ENCODE measurements at regions not wholly inside any gene's neighbourhood (a gene's known extent, or its start where the extent isn't known, plus 50 kb on each side); places are given as distances from the start of the nearest gene placed in this dataset.

GRCh38 chr20:60430516-60431001, 472.3 kb downstream of the CDH26 start:
- Histone ChIP-seq H3K36me3 (ENCODE audit: insufficient read depth in 1 of 2, low read depth in 1 of 2) (no peaks in the 10 kb centered on the region), H3K9me3 (no peaks in the 10 kb centered on the region), H3K4me3 (no peak overlapping the region), H3K27ac (no peak overlapping the region), H3K4me1 (no peaks in the 10 kb centered on the region), H3K27me3 (ENCODE audit: insufficient read depth in 3 of 3, low read length in 2 of 3) (no peaks in the 10 kb centered on the region)
- no peak for ATAC-seq
- TF ChIP-seq CTCF (IDR thresholded peaks at IDR 0.05): no peak
- intact Hi-C loops (cut with DNase I): no loop called here
- 92 to 96% (median 95%) methylated on average over 14 of the region's 14 CpGs for WGBS, 3 donors
- no peak for DNase-seq

GRCh38 chr20:60431349-60431748, 473.1 kb downstream of the CDH26 start:
- Histone ChIP-seq H3K4me1 (no peaks in the 10 kb centered on the region), H3K9me3 (no peaks in the 10 kb centered on the region), H3K4me3 (no peak overlapping the region), H3K27ac (no peak overlapping the region), H3K36me3 (ENCODE audit: insufficient read depth in 1 of 2, low read depth in 1 of 2) (no peaks in the 10 kb centered on the region), H3K27me3 (ENCODE audit: insufficient read depth in 3 of 3, low read length in 2 of 3) (no peaks in the 10 kb centered on the region)
- ATAC-seq: no peak
- DNase-seq: no peak
- intact Hi-C loops (cut with DNase I): no loop called here
- WGBS, 3 donors: 78 to 85% (median 79%) methylated on average over 5 of the region's 5 CpGs
- no peak for TF ChIP-seq CTCF (IDR thresholded peaks at IDR 0.05)

GRCh38 chr20:60437418-60437817, 479.2 kb downstream of the CDH26 start:
- no peaks in the 10 kb centered on the region for H3K36me3 ChIP-seq (ENCODE audit: insufficient read depth in 1 of 2, low read depth in 1 of 2)
- 81 to 82% (median 81%) methylated on average over 4 of the region's 4 CpGs for WGBS, 3 donors
- intact Hi-C loops (cut with DNase I): no loop called here
- no peak overlapping the region for H3K4me3 ChIP-seq
- no peaks in the 10 kb centered on the region for H3K27me3 ChIP-seq (ENCODE audit: insufficient read depth in 3 of 3, low read length in 2 of 3)
- no peaks in the 10 kb centered on the region for H3K4me1 ChIP-seq
- DNase-seq: no peak
- no peak overlapping the region for H3K27ac ChIP-seq
- no peaks in the 10 kb centered on the region for H3K9me3 ChIP-seq
- no peak for ATAC-seq
- TF ChIP-seq CTCF (IDR thresholded peaks at IDR 0.05): no peak

- Histone ChIP-seq H3K27me3 (ENCODE audit: insufficient read depth in 3 of 3, low read length in 2 of 3) (no peaks in the 10 kb centered on the region), H3K4me1 (no peaks in the 10 kb centered on the region), H3K36me3 (ENCODE audit: insufficient read depth in 1 of 2, low read depth in 1 of 2) (no peaks in the 10 kb centered on the region), H3K27ac (no peak overlapping the region), H3K9me3 (no peaks in the 10 kb centered on the region), H3K4me3 (no peak overlapping the region)
- intact Hi-C loops (cut with DNase I): no loop called here
- TF ChIP-seq CTCF (IDR thresholded peaks at IDR 0.05): no peak
- WGBS, 3 donors: 74 to 77% (median 74%) methylated on average over 9 of the region's 9 CpGs
- ATAC-seq (no peak), DNase-seq (no peak)
Measured at GRCh38 chr20:60446267-60447111, 488.3 kb downstream of the CDH26 start.
